A673 (cell line): ENCODE measurements at regions not wholly inside any gene's neighbourhood (a gene's known extent, or its start where the extent isn't known, plus 50 kb on each side); places are given as distances from the start of the nearest gene placed in this dataset.

Experiments
- BruUV-seq: library from RNA; stranded (reverse); fragments of 400-500 nt; replicated peaks from 2 replicates; lab custom pipeline; 2021; lab: Mats Ljungman, UMichigan
- CTCF ChIA-PET: fragments of 300-600 bp; sonication (Branson Sonifier 250); formaldehyde crosslinking; loops from one replicate; lab custom pipeline; 2022; ENCODE audit warnings: antibody characterized with exemption; lab: Charles Lee
- POLR2A ChIA-PET: fragments of 300-600 bp; sonication (Branson Sonifier 250); formaldehyde crosslinking; loops from one replicate; lab custom pipeline; 2022; ENCODE audit warnings: antibody characterized with exemption; ENCODE audit not compliant: low non-redundant PET; lab: Charles Lee
- DNase-seq: peaks from one replicate; pipeline ENCODE4 v3.0.0-alpha.2; 2015; ENCODE audit warnings: low spot score
- H3K27ac ChIP-seq: fragments of 200-600 bp; sonication (generic); 2 replicates; pipeline ENCODE4 v1.5.1; 2016; ENCODE audit warnings: mixed run types, low read depth, mild to moderate bottlenecking, mixed read lengths, antibody characterized with exemption, low read length; ENCODE audit not compliant: poor library complexity, severe bottlenecking
- H3K27me3 ChIP-seq: fragments of 200-600 bp; sonication (generic); replicated peaks from 2 replicates; pipeline ENCODE4 v1.6.1; 2017; ENCODE audit warnings: mixed run types, low read depth, mild to moderate bottlenecking, mixed read lengths, antibody characterized with exemption, low read length; ENCODE audit not compliant: insufficient read depth, poor library complexity
- H3K36me3 ChIP-seq: fragments of 200-600 bp; sonication (generic); 2 replicates; pipeline ENCODE4 v1.6.1; 2016; ENCODE audit warnings: mixed run types, mild to moderate bottlenecking, mixed read lengths, antibody characterized with exemption, low read length; ENCODE audit not compliant: insufficient read depth, poor library complexity, severe bottlenecking
- H3K4me1 ChIP-seq: fragments of 200-600 bp; sonication (generic); 2 replicates; pipeline ENCODE4 v1.6.1; 2017; ENCODE audit warnings: mixed run types, mild to moderate bottlenecking, mixed read lengths, antibody characterized with exemption, low read length; ENCODE audit not compliant: insufficient read depth, poor library complexity, severe bottlenecking
- H3K4me3 ChIP-seq: fragments of 200-600 bp; sonication (generic); 2 replicates; pipeline ENCODE4 v1.5.1; 2016; ENCODE audit warnings: low read depth, mixed run types, mild to moderate bottlenecking, mixed read lengths, low read length; ENCODE audit not compliant: poor library complexity, severe bottlenecking
- H3K9me3 ChIP-seq: fragments of 200-600 bp; sonication (generic); 2 replicates; pipeline ENCODE4 v1.6.1; 2016; ENCODE audit warnings: mixed run types, low read depth, mild to moderate bottlenecking, mixed read lengths, antibody characterized with exemption, low read length; ENCODE audit not compliant: poor library complexity, severe bottlenecking
- CTCF ChIP-seq: fragments of 300-800, 200-600 bp; sonication (generic); conservative IDR thresholded peaks from 2 replicates; pipeline ENCODE4 v1.5.1; 2017; ENCODE audit warnings: low read depth, mild to moderate bottlenecking, antibody characterized with exemption, low read length, moderate library complexity, mixed read lengths
- EZH2 ChIP-seq: fragments of 200-600 bp; sonication (generic); IDR thresholded peaks from 2 replicates; pipeline ENCODE4 v1.6.1; 2017; ENCODE audit warnings: borderline replicate concordance, low read depth, mild to moderate bottlenecking, mixed read lengths, antibody characterized with exemption, low read length; ENCODE audit not compliant: poor library complexity, severe bottlenecking
- intact Hi-C: fragments of 100-400 bp; cut with micrococcal nuclease; formaldehyde crosslinking; loops from one replicate; pipeline ENCODE4 v1.10.0; 2022; ENCODE audit not compliant: unreplicated experiment

GRCh38 chr2:220104871-220105351 is 477.5 kb downstream of the SLC4A3 start:
- H3K4me3 ChIP-seq = no peak overlapping the region
- intact Hi-C loops = loop anchor here (2.0 to 10.0 kb wide), 3 partner anchors 232 to 580 kb away; no protein-coding TSS in a partner anchor
- H3K27ac ChIP-seq = no peak overlapping the region
- POLR2A ChIA-PET = no interaction called here
- H3K9me3 ChIP-seq = no peaks in the 10 kb centered on the region
- H3K36me3 ChIP-seq = no peaks in the 10 kb centered on the region
- peak; percentile 61 for TF ChIP-seq CTCF
- no peak for TF ChIP-seq EZH2
- BruUV-seq = no TSS peak
- H3K27me3 ChIP-seq = no peaks in the 10 kb centered on the region
- H3K4me1 ChIP-seq = peaks cover 19% of the 10 kb centered on the region
- CTCF ChIA-PET = interaction anchor here (1.5 kb wide), 1 partner anchor 233 kb away, joined by 12 read pairs; no protein-coding TSS in a partner anchor
- peak; percentile 91 for DNase-seq

DNA sequence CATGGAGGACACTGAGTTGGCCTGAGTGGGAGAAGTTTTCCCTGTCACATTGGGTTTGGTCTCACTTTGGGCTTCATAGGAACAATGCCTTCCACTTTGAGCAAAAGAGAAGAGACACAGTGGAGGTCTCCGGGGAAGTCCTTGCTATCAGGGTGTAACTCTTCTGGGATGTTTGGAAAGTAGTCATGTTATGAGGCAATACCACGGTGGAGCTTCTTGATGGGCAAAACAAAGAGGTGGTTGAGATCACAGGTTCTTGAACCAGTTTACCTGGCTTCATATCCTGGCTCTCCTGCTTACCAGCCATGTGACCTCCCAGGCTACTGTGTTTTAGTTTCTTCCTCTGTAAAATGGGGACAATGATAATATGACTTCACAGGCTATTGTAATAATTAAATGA is 478.6 kb downstream of the SLC4A3 start:
- Histone ChIP-seq H3K36me3 (no peaks in the 10 kb centered on the region), H3K27me3 (no peaks in the 10 kb centered on the region), H3K4me1 (peaks cover 19% of the 10 kb centered on the region), H3K4me3 (no peak overlapping the region), H3K9me3 (no peaks in the 10 kb centered on the region), H3K27ac (peak overlapping the region; percentile 43)
- POLR2A ChIA-PET = interaction anchor here (0.6 to 0.7 kb wide), 2 partner anchors 14 to 106 kb away, joined by 3 to 4 read pairs; no protein-coding TSS in a partner anchor
- TF ChIP-seq CTCF (no peak), EZH2 (no peak)
- no peak for DNase-seq
- no TSS peak for BruUV-seq
- CTCF ChIA-PET = no interaction called here
- intact Hi-C loops = loop anchor here (10.0 kb wide), 2 partner anchors 371 to 579 kb away; no protein-coding TSS in a partner anchor

- intact Hi-C loops = loop anchor here (10.0 kb wide), 2 partner anchors 373 to 577 kb away; no protein-coding TSS in a partner anchor
- no peaks in the 10 kb centered on the region for H3K9me3 ChIP-seq
- no peak overlapping the region for H3K4me3 ChIP-seq
- ChIA-PET POLR2A (no interaction called here), CTCF (no interaction called here)
- DNase-seq = no peak
- no peaks in the 10 kb centered on the region for H3K36me3 ChIP-seq
- BruUV-seq = no TSS peak
- H3K4me1 ChIP-seq = peaks cover 10% of the 10 kb centered on the region
- TF ChIP-seq EZH2 (no peak), CTCF (no peak)
- H3K27ac ChIP-seq = no peak overlapping the region
- H3K27me3 ChIP-seq = no peaks in the 10 kb centered on the region
These were observed 480.0 kb downstream of the SLC4A3 start for GRCh38 chr2:220107380-220107791.
